GM23248 (cell line): ENCODE measurements at regions not wholly inside any gene's neighbourhood (a gene's known extent, or its start where the extent isn't known, plus 50 kb on each side); places are given as distances from the start of the nearest gene placed in this dataset.

ENCODE experiments used
- DNase-seq: peaks from one replicate; pipeline ENCODE4 v3.0.0-alpha.2; 2015
- H2AFZ ChIP-seq: fragments of 200-600 bp; sonication (generic); 2 replicates; pipeline ENCODE4 v1.6.1; 2016; ENCODE audit warnings: antibody characterized with exemption
- H3F3A ChIP-seq: fragments of 200-600 bp; sonication (generic); 2 replicates; pipeline ENCODE4 v1.6.1; 2016; ENCODE audit warnings: mild to moderate bottlenecking, antibody characterized with exemption, mixed run types; ENCODE audit not compliant: insufficient read depth
- H3K27ac ChIP-seq: fragments of 200-600 bp; sonication (generic); 2 replicates; pipeline ENCODE4 v1.5.1; 2016; ENCODE audit warnings: mild to moderate bottlenecking
- H3K27me3 ChIP-seq: fragments of 200-600 bp; sonication (generic); replicated peaks from 2 replicates; pipeline ENCODE4 v1.6.1; 2016; ENCODE audit warnings: mild to moderate bottlenecking; ENCODE audit not compliant: insufficient read depth
- H3K36me3 ChIP-seq: fragments of 200-600 bp; sonication (generic); 2 replicates; pipeline ENCODE4 v1.6.1; 2016; ENCODE audit warnings: low read depth, mild to moderate bottlenecking
- H3K4me1 ChIP-seq: fragments of 200-600 bp; sonication (generic); 2 replicates; pipeline ENCODE4 v1.6.1; 2016; ENCODE audit warnings: mild to moderate bottlenecking; ENCODE audit not compliant: insufficient read depth
- H3K4me2 ChIP-seq: fragments of 200-600 bp; sonication (generic); one replicate; pipeline ENCODE4 v1.6.1; 2016; ENCODE audit warnings: mild to moderate bottlenecking; ENCODE audit not compliant: unreplicated experiment
- H3K4me3 ChIP-seq: fragments of 200-600 bp; sonication (generic); 2 replicates; pipeline ENCODE4 v1.5.1; 2016; ENCODE audit warnings: mild to moderate bottlenecking
- H3K79me2 ChIP-seq: fragments of 200-600 bp; sonication (generic); 2 replicates; pipeline ENCODE4 v1.6.1; 2016; ENCODE audit warnings: mild to moderate bottlenecking; ENCODE audit not compliant: insufficient read depth
- H3K9ac ChIP-seq: fragments of 200-600 bp; sonication (generic); 2 replicates; pipeline ENCODE4 v1.6.1; 2016; ENCODE audit warnings: mild to moderate bottlenecking
- H3K9me2 ChIP-seq: fragments of 200-600 bp; sonication (generic); 2 replicates; pipeline ENCODE4 v1.6.1; 2016; ENCODE audit warnings: mixed run types, mild to moderate bottlenecking, moderate library complexity; ENCODE audit not compliant: insufficient read depth
- H3K9me3 ChIP-seq: fragments of 200-600 bp; sonication (generic); one replicate; pipeline ENCODE4 v1.6.1; 2017; ENCODE audit warnings: low read depth
- H4K20me1 ChIP-seq: fragments of 200-600 bp; sonication (generic); 2 replicates; pipeline ENCODE4 v1.6.0; 2016; ENCODE audit not compliant: insufficient read depth
- EZH2 ChIP-seq: fragments of 200-600 bp; sonication (generic); IDR thresholded peaks from 2 replicates; pipeline ENCODE4 v1.6.1; 2018; ENCODE audit warnings: antibody characterized with exemption, mild to moderate bottlenecking; ENCODE audit not compliant: insufficient read depth, poor library complexity, severe bottlenecking
- EZH2phosphoT487 ChIP-seq: fragments of 200-600 bp; sonication (generic); IDR thresholded peaks from 2 replicates; pipeline ENCODE4 v1.6.1; 2018; ENCODE audit warnings: antibody characterized with exemption, moderate library complexity, mild to moderate bottlenecking, low read depth; ENCODE audit not compliant: insufficient read depth
- WGBS, 2 experiments: methylation state at CpG; one replicate each; pipeline ENCODE4 v1.1.6; 2015 to 2017; ENCODE audit warnings: low lambda C conversion rate in 2 of 2, low coverage in 1 of 2; ENCODE audit errors: missing lambda C conversion rate in 2 of 2; 5-methylcytosine and 5-hydroxymethylcytosine counted together
- in situ Hi-C: fragments of 300-500 bp; cut with MboI; formaldehyde crosslinking; loops from 2 replicates; pipeline ENCODE4 v1.15.0; 2020

- no peak overlapping the region for H3K4me2 ChIP-seq
- H3K4me3 ChIP-seq: no peak overlapping the region
- no peak overlapping the region for H2AFZ ChIP-seq
- no peak overlapping the region for H3K27ac ChIP-seq
- H3K79me2 ChIP-seq: no peaks in the 10 kb centered on the region
- H3F3A ChIP-seq: no peaks in the 10 kb centered on the region
- H3K4me1 ChIP-seq: peaks cover 24% of the 10 kb centered on the region
- no peaks in the 10 kb centered on the region for H4K20me1 ChIP-seq
- DNase-seq: peak; percentile 40
- TF ChIP-seq EZH2phosphoT487 (no peak), EZH2 (no peak)
- H3K36me3 ChIP-seq: no peaks in the 10 kb centered on the region
- H3K9me3 ChIP-seq: no peaks in the 10 kb centered on the region
- H3K9me2 ChIP-seq: no peaks in the 10 kb centered on the region
- no peaks in the 10 kb centered on the region for H3K27me3 ChIP-seq
- 0 out of 2 replicates have a peak overlapping the region, but pooled peaks have one; percentile 4 for H3K9ac ChIP-seq
- in situ Hi-C loops: no loop called here
- 74 to 85% methylated on average over 3 of the region's 3 CpGs for WGBS, 2 experiments
Measured at GRCh38 chr16:66152823-66153393, 213.6 kb upstream of the CDH5 start.

- no peaks in the 10 kb centered on the region for H3K79me2 ChIP-seq
- DNase-seq: no peak
- no peaks in the 10 kb centered on the region for H3K9me2 ChIP-seq
- H3K9ac ChIP-seq: no peak overlapping the region
- in situ Hi-C loops: no loop called here
- H2AFZ ChIP-seq: no peak overlapping the region
- peaks cover 24% of the 10 kb centered on the region for H3K4me1 ChIP-seq
- 83 to 85% methylated on average over 2 of the region's 2 CpGs for WGBS, 2 experiments
- H3K27ac ChIP-seq: no peak overlapping the region
- H3K36me3 ChIP-seq: no peaks in the 10 kb centered on the region
- no peaks in the 10 kb centered on the region for H3K9me3 ChIP-seq
- no peak overlapping the region for H3K4me3 ChIP-seq
- no peaks in the 10 kb centered on the region for H3F3A ChIP-seq
- no peaks in the 10 kb centered on the region for H3K27me3 ChIP-seq
- H3K4me2 ChIP-seq: no peak overlapping the region
- no peaks in the 10 kb centered on the region for H4K20me1 ChIP-seq
- TF ChIP-seq EZH2 (no peak), EZH2phosphoT487 (no peak)
Measured at GRCh38 chr16:66152181-66152580, 214.3 kb upstream of the CDH5 start.

- TF ChIP-seq EZH2phosphoT487 (no peak), EZH2 (no peak)
- WGBS, 2 experiments: 78 to 81% methylated on average over 7 of the region's 7 CpGs
- Histone ChIP-seq H3K9ac (no peak overlapping the region), H3K27ac (no peak overlapping the region), H4K20me1 (no peaks in the 10 kb centered on the region), H3K36me3 (no peaks in the 10 kb centered on the region), H2AFZ (no peak overlapping the region), H3K9me3 (no peaks in the 10 kb centered on the region), H3F3A (no peaks in the 10 kb centered on the region), H3K4me1 (peaks cover 24% of the 10 kb centered on the region), H3K27me3 (no peaks in the 10 kb centered on the region), H3K79me2 (no peaks in the 10 kb centered on the region), H3K4me2 (no peak overlapping the region), H3K4me3 (no peak overlapping the region), H3K9me2 (no peaks in the 10 kb centered on the region)
- in situ Hi-C loops: no loop called here
- DNase-seq: peak; percentile 19
Measured at GRCh38 chr16:66150698-66151482, 215.6 kb upstream of the CDH5 start.

GRCh38 chr16:66147291-66147690 lies 219.2 kb upstream of the CDH5 start:
- in situ Hi-C loops: no loop called here
- H4K20me1 ChIP-seq: no peaks in the 10 kb centered on the region
- H3K9ac ChIP-seq: no peak overlapping the region
- no peak overlapping the region for H3K27ac ChIP-seq
- H3K4me1 ChIP-seq: peaks cover 13% of the 10 kb centered on the region
- no peak for DNase-seq
- no peaks in the 10 kb centered on the region for H3F3A ChIP-seq
- H3K4me3 ChIP-seq: no peak overlapping the region
- no peak overlapping the region for H2AFZ ChIP-seq
- no peaks in the 10 kb centered on the region for H3K9me3 ChIP-seq
- no peaks in the 10 kb centered on the region for H3K79me2 ChIP-seq
- WGBS, 2 experiments: 88 to 89% methylated on average over 6 of the region's 6 CpGs
- H3K9me2 ChIP-seq: no peaks in the 10 kb centered on the region
- H3K27me3 ChIP-seq: no peaks in the 10 kb centered on the region
- no peak for TF ChIP-seq EZH2
- TF ChIP-seq EZH2phosphoT487: no peak
- no peak overlapping the region for H3K4me2 ChIP-seq
- no peaks in the 10 kb centered on the region for H3K36me3 ChIP-seq
